Activated CD8-positive, alpha-beta T cell treated with anti-CD3 and anti-CD28 coated beads for 36 hours (primary cell): ENCODE measurements at regions not wholly inside any gene's neighbourhood (a gene's known extent, or its start where the extent isn't known, plus 50 kb on each side); places are given as distances from the start of the nearest gene placed in this dataset.
"Not testable (repeated sequence)": the region's sequence is repeated elsewhere in the genome, so short reads cannot be mapped to it uniquely, and the experiment has no call there.

Experiments used
- ATAC-seq: fragments of 200-7000 bp; cut with Tn5 transposase; one replicate; pipeline ENCODE4 v1.10.0; 2021; ENCODE audit warnings: mild to moderate bottlenecking, moderate library complexity
- CTCF ChIA-PET: fragments of 350-600 bp; sonication (Branson Sonifier 250); formaldehyde crosslinking; loops from one replicate; lab custom pipeline; 2021; ENCODE audit warnings: antibody characterized with exemption; lab: Charles Lee
- POLR2A ChIA-PET: fragments of 350-600 bp; sonication (Branson Sonifier 250); formaldehyde crosslinking; loops from one replicate; lab custom pipeline; 2021; ENCODE audit warnings: antibody characterized with exemption; lab: Charles Lee
- DNase-seq: peaks from one replicate; pipeline ENCODE4 v3.0.0-alpha.2; 2020
- H3K27ac Mint-ChIP-seq: one replicate; pipeline ENCODE4 v1.8.0; 2021; ENCODE audit warnings: mild to moderate bottlenecking, mixed read lengths
- H3K27me3 Mint-ChIP-seq: one replicate; pipeline ENCODE4 v1.8.0; 2021; ENCODE audit warnings: mixed read lengths
- H3K36me3 Mint-ChIP-seq: one replicate; pipeline ENCODE4 v1.8.0; 2021; ENCODE audit warnings: low read depth, mixed read lengths
- H3K4me1 Mint-ChIP-seq: one replicate; pipeline ENCODE4 v1.8.0; 2021; ENCODE audit warnings: low read depth, mixed read lengths
- H3K4me3 Mint-ChIP-seq: one replicate; pipeline ENCODE4 v1.8.0; 2021; ENCODE audit warnings: mild to moderate bottlenecking, moderate library complexity, mixed read lengths
- H3K9me3 Mint-ChIP-seq: one replicate; pipeline ENCODE4 v1.8.0; 2021; ENCODE audit warnings: mixed read lengths
- CTCF ChIP-seq: fragments of 200-600 bp; IDR thresholded peaks from one replicate; pipeline ENCODE4 v1.8.0; 2022; ENCODE audit warnings: antibody characterized with exemption, mild to moderate bottlenecking
- intact Hi-C: fragments of 100-400 bp; cut with micrococcal nuclease; formaldehyde crosslinking; loops from one replicate; pipeline ENCODE4 v1.10.0; 2022

DNA sequence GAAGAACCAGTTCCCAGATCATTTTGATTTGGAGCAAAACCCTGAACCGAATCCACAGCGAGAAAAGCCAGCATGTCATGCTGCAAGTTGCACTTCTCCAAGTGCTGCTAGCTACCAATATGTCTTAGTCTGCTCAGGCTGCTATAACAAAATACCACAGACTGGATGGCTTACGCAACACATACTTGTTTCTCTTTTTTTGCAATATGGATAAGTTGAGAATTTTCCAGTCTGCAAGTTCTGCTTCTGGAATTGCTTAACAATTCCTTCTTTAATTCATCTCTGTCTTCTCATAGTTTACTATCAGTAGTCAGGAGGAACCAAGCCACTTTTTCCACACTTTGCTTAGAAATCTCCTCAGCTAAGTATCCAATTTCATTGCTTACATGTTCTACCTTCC lies 105.9 kb upstream of the RBBP8 start:
- TF ChIP-seq CTCF = no peak

GRCh38 chr18:22827741-22828140 lies 105.4 kb upstream of the RBBP8 start:
- no peak overlapping the region for H3K4me3 Mint-ChIP-seq
- peaks cover 8% of the 10 kb centered on the region for H3K4me1 Mint-ChIP-seq
- no peak overlapping the region for H3K27ac Mint-ChIP-seq
- DNase-seq (no peak), ATAC-seq (no peak)
- POLR2A ChIA-PET = no interaction called here
- H3K9me3 Mint-ChIP-seq = no peaks in the 10 kb centered on the region
- no peak for TF ChIP-seq CTCF
- peaks cover 23% of the 10 kb centered on the region for H3K27me3 Mint-ChIP-seq
- no peaks in the 10 kb centered on the region for H3K36me3 Mint-ChIP-seq
- CTCF ChIA-PET = no interaction called here
- intact Hi-C loops = no loop called here

More for the DNA sequence above, 105.9 kb upstream of the RBBP8 start:
- Mint-ChIP-seq H3K27me3 (peaks cover 19% of the 10 kb centered on the region), H3K4me1 (peaks cover 8% of the 10 kb centered on the region), H3K27ac (no peak overlapping the region), H3K36me3 (no peaks in the 10 kb centered on the region), H3K9me3 (no peaks in the 10 kb centered on the region), H3K4me3 (no peak overlapping the region)
- POLR2A ChIA-PET = no interaction called here
- intact Hi-C loops = no loop called here
- ATAC-seq (no peak), DNase-seq (no peak)
- CTCF ChIA-PET = no interaction called here

- Mint-ChIP-seq H3K4me3 (no peak overlapping the region), H3K9me3 (no peaks in the 10 kb centered on the region), H3K36me3 (no peaks in the 10 kb centered on the region), H3K4me1 (peaks cover 8% of the 10 kb centered on the region), H3K27ac (no peak overlapping the region), H3K27me3 (peaks cover 23% of the 10 kb centered on the region)
- POLR2A ChIA-PET = no interaction called here
- intact Hi-C loops = no loop called here
- no peak for TF ChIP-seq CTCF
- no peak for ATAC-seq
- no peak for DNase-seq
- CTCF ChIA-PET = no interaction called here
These were observed 105.0 kb upstream of the RBBP8 start for GRCh38 chr18:22828171-22828570.

DNA sequence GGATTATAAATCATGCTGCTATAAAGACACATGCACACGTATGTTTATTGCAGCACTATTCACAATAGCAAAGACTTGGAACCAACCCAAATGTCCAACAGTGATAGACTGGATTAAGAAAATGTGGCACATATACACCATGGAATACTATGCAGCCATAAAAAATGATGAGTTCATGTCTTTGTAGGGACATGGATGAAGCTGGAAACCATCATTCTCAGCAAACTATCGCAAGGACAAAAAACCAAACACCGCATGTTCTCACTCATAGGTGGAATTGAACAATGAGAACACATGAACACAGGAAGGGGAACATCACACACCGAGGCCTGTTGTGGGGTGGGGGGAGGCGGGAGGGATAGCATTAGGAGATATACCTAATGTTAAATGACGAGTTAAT lies 104.5 kb upstream of the RBBP8 start:
- intact Hi-C loops, H3K4me3 Mint-ChIP-seq, CTCF ChIA-PET, H3K36me3 Mint-ChIP-seq, H3K9me3 Mint-ChIP-seq, H3K27ac Mint-ChIP-seq, H3K4me1 Mint-ChIP-seq, ATAC-seq, DNase-seq, POLR2A ChIA-PET: not testable (repeated sequence)
- peaks cover 25% of the 10 kb centered on the region for H3K27me3 Mint-ChIP-seq

GRCh38 chr18:22829781-22830180 lies 103.3 kb upstream of the RBBP8 start:
- ATAC-seq (no peak), DNase-seq (no peak)
- H3K4me3 Mint-ChIP-seq = no peak overlapping the region
- H3K9me3 Mint-ChIP-seq = no peaks in the 10 kb centered on the region
- peaks cover 27% of the 10 kb centered on the region for H3K27me3 Mint-ChIP-seq
- ChIA-PET POLR2A (no interaction called here), CTCF (interaction anchor here (1.5 kb wide), 1 partner anchor 9 kb away, joined by 4 read pairs; no protein-coding TSS in a partner anchor)
- no peaks in the 10 kb centered on the region for H3K36me3 Mint-ChIP-seq
- peaks cover 8% of the 10 kb centered on the region for H3K4me1 Mint-ChIP-seq
- intact Hi-C loops = no loop called here
- H3K27ac Mint-ChIP-seq = no peak overlapping the region
- TF ChIP-seq CTCF = no peak

DNA sequence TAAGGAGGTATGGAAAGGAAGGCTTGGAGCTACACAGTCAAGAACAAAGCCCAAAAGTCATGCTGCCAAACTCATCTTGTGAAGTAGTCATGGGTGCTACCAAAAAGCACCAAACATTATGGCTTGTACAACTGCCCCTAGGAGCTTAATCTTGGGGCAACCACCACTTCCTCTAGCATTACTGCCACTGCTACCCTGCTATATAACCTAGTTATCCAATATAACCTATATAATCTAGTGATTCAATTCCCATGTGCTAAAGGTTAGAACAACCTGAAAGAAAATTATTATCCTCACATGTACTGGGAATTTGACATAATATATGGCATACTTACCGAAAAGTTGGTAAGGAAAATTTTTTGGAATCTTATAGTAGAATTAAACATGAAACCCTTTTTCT lies 102.6 kb upstream of the RBBP8 start:
- Mint-ChIP-seq H3K9me3 (no peaks in the 10 kb centered on the region), H3K27ac (no peak overlapping the region), H3K36me3 (no peaks in the 10 kb centered on the region), H3K4me3 (no peak overlapping the region), H3K4me1 (peaks cover 8% of the 10 kb centered on the region), H3K27me3 (peaks cover 29% of the 10 kb centered on the region)
- intact Hi-C loops = no loop called here
- CTCF ChIA-PET = interaction anchor here (1.0 to 1.5 kb wide), 2 partner anchors 9 to 100 kb away, joined by 3 to 4 read pairs; no protein-coding TSS in a partner anchor
- ATAC-seq (no peak), DNase-seq (no peak)
- TF ChIP-seq CTCF = no peak
- POLR2A ChIA-PET = no interaction called here
